GM12891 (cell line): ENCODE measurements at regions not wholly inside any gene's neighbourhood (a gene's known extent, or its start where the extent isn't known, plus 50 kb on each side); places are given as distances from the start of the nearest gene placed in this dataset.

ENCODE experiments used
- POLR2A ChIP-seq: IDR thresholded peaks from 2 replicates; pipeline ENCODE4 v1.6.1; 2011; ENCODE audit warnings: low read depth, low read length, control low read depth
- POLR2AphosphoS5 ChIP-seq: IDR thresholded peaks from 2 replicates; pipeline ENCODE4 v1.6.1; 2011; ENCODE audit warnings: low read depth, low read length, control low read depth
- SPI1 ChIP-seq: IDR thresholded peaks from 2 replicates; pipeline ENCODE4 v1.6.1; 2011; ENCODE audit warnings: low read depth, low read length, control low read depth
- TAF1 ChIP-seq: IDR thresholded peaks from 2 replicates; pipeline ENCODE4 v1.6.1; 2011; ENCODE audit warnings: low read depth, low read length, control low read depth

DNA sequence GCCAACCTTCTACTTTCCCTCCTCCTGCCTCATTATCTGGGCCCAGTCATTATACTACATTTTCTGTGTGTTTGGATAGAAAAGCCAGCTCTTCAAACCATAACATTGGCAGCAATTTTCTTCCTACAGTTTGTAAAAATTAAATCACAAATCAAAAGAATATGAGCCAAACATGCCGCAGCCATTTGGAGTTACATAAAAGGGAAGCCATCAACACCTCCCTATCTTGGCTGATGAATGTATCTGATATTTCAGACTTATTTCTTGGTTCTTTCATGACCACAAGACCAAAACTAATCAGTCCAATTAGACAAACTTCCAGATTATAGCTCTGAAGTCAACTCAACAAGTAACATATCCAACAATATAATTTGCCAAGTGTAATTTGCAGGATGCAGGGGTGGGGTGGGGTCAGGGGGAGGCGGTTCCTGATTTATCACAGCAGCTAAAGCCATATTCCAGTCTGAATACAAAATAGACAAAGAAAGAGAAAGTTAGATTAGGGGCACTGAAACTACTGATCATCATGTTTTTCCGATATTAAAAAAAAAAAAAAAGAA, 89.4 kb upstream of the CNTLN start:
- TF ChIP-seq POLR2A (no peak), TAF1 (no peak), POLR2AphosphoS5 (no peak), SPI1 (no peak)
